C4-2B (cell line): ENCODE measurements at regions not wholly inside any gene's neighbourhood (a gene's known extent, or its start where the extent isn't known, plus 50 kb on each side); places are given as distances from the start of the nearest gene placed in this dataset.

Source experiments
- ZFX ChIP-seq: fragments of 450-650 bp; IDR thresholded peaks from 2 replicates; pipeline ENCODE4 v1.6.1; 2017
- TF ChIP-seq, protein P1 (sequence below): fragments of 450-650 bp; conservative IDR thresholded peaks from 2 replicates; pipeline ENCODE4 v1.5.1; 2017; ENCODE audit warnings: mild to moderate bottlenecking

DNA sequence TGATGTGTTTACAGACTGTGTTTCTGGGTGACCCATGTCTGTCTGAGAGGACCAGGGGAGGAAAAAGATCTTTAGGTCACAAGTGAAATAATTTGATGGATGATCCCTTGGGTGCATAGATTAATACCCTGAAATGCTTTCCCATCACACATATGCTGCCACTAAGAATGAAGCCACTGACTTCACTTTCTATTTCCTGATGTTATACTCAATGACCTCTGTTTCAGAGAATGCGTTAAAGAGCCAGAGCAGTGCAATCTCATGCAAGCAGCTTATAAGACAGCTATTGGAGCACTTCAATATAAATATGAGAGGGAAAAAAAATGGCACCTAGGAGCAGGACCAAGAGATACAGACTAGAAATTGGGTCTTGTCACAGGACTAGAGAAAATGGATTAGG, 133.7 kb downstream of the KLHL28 start:
- TF ChIP-seq, protein P1, sequence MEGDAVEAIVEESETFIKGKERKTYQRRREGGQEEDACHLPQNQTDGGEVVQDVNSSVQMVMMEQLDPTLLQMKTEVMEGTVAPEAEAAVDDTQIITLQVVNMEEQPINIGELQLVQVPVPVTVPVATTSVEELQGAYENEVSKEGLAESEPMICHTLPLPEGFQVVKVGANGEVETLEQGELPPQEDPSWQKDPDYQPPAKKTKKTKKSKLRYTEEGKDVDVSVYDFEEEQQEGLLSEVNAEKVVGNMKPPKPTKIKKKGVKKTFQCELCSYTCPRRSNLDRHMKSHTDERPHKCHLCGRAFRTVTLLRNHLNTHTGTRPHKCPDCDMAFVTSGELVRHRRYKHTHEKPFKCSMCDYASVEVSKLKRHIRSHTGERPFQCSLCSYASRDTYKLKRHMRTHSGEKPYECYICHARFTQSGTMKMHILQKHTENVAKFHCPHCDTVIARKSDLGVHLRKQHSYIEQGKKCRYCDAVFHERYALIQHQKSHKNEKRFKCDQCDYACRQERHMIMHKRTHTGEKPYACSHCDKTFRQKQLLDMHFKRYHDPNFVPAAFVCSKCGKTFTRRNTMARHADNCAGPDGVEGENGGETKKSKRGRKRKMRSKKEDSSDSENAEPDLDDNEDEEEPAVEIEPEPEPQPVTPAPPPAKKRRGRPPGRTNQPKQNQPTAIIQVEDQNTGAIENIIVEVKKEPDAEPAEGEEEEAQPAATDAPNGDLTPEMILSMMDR = no peak
- no peak for TF ChIP-seq ZFX
